ENCODE measurements at regions not wholly inside any gene's neighbourhood (a gene's known extent, or its start where the extent isn't known, plus 50 kb on each side); places are given as distances from the start of the nearest gene placed in this dataset.

GRCh38 chr7:24127930-24128329 is 156.1 kb upstream of the NPY start:
- TF ChIP-seq, protein P1, sequence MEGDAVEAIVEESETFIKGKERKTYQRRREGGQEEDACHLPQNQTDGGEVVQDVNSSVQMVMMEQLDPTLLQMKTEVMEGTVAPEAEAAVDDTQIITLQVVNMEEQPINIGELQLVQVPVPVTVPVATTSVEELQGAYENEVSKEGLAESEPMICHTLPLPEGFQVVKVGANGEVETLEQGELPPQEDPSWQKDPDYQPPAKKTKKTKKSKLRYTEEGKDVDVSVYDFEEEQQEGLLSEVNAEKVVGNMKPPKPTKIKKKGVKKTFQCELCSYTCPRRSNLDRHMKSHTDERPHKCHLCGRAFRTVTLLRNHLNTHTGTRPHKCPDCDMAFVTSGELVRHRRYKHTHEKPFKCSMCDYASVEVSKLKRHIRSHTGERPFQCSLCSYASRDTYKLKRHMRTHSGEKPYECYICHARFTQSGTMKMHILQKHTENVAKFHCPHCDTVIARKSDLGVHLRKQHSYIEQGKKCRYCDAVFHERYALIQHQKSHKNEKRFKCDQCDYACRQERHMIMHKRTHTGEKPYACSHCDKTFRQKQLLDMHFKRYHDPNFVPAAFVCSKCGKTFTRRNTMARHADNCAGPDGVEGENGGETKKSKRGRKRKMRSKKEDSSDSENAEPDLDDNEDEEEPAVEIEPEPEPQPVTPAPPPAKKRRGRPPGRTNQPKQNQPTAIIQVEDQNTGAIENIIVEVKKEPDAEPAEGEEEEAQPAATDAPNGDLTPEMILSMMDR (IDR thresholded peaks at IDR 0.05; ENCODE audit: low read depth, low read length), result no peak
- no peak for TF ChIP-seq EZH2phosphoT487 (IDR thresholded peaks at IDR 0.05; ENCODE audit: low read depth)
